ENCODE measurements at regions not wholly inside any gene's neighbourhood (a gene's known extent, or its start where the extent isn't known, plus 50 kb on each side); places are given as distances from the start of the nearest gene placed in this dataset.

DNA sequence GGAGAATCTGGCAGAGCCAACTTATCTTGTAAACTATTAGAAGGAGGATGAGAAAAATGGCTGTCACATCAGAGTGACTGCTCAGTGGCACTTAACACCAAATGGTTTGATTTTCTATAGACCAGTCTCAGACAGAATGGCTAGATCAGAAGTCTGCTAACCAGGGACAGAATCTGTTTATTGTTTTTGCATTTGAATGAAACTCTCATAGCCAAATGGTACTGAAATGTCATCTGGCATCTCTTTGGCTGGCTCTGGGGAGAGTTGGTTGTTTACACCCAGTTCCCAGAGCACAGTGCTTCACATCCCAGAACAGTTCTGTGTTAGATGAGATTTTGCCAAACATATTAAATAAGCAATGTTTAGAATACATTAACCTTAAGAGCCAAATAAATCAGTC is 106.6 kb upstream of the HMHB1 start:
- H3K4me1 ChIP-seq (ENCODE audit: control insufficient read depth, extremely low read depth, insufficient read depth, low read length) = no peaks in the 10 kb centered on the region
- H4K20me1 ChIP-seq (ENCODE audit: control insufficient read depth, extremely low read depth, insufficient read depth, low read length) = no peaks in the 10 kb centered on the region
- TF ChIP-seq, protein P1, sequence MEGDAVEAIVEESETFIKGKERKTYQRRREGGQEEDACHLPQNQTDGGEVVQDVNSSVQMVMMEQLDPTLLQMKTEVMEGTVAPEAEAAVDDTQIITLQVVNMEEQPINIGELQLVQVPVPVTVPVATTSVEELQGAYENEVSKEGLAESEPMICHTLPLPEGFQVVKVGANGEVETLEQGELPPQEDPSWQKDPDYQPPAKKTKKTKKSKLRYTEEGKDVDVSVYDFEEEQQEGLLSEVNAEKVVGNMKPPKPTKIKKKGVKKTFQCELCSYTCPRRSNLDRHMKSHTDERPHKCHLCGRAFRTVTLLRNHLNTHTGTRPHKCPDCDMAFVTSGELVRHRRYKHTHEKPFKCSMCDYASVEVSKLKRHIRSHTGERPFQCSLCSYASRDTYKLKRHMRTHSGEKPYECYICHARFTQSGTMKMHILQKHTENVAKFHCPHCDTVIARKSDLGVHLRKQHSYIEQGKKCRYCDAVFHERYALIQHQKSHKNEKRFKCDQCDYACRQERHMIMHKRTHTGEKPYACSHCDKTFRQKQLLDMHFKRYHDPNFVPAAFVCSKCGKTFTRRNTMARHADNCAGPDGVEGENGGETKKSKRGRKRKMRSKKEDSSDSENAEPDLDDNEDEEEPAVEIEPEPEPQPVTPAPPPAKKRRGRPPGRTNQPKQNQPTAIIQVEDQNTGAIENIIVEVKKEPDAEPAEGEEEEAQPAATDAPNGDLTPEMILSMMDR (conservative IDR thresholded peaks at IDR 0.05 in 1 of 2, IDR thresholded peaks at IDR 0.05 in 1 of 2; ENCODE audit: low read depth in 1 of 2, low read length in 2 of 2) = no peak
- TF ChIP-seq EZH2 (IDR thresholded peaks at IDR 0.05; ENCODE audit: low read length, missing control alignments) = no peak
- H3K27ac ChIP-seq (ENCODE audit: insufficient read depth, low read length) = no peak overlapping the region
- no peaks in the 10 kb centered on the region for H3K9me3 ChIP-seq (ENCODE audit: control insufficient read depth, insufficient read depth, low read depth, low read length)
- no peak overlapping the region for H3K4me2 ChIP-seq (ENCODE audit: extremely low read depth, insufficient read depth, low read length)
- H3K27me3 ChIP-seq (ENCODE audit: control insufficient read depth, insufficient read depth, low read length) = no peaks in the 10 kb centered on the region
- H2AFZ ChIP-seq (ENCODE audit: low read length) = no peak overlapping the region
- no peaks in the 10 kb centered on the region for H3K79me2 ChIP-seq (ENCODE audit: control insufficient read depth, insufficient read depth, low read length)
- H3K36me3 ChIP-seq (ENCODE audit: control insufficient read depth, insufficient read depth, low read length) = no peaks in the 10 kb centered on the region
- DNase-seq (ENCODE audit: low read depth in 2 of 2) = no peak
- H3K4me3 ChIP-seq (replicated peaks in 1 of 4; ENCODE audit: control extremely low read depth in 1 of 4, insufficient read depth in 1 of 4, low read depth in 3 of 4, low read length in 4 of 4) = no peak overlapping the region
- H3K9ac ChIP-seq (ENCODE audit: insufficient read depth, low read length) = no peak overlapping the region

GRCh38 chr5:143703659-143704058 is 108.3 kb upstream of the HMHB1 start:
- Histone ChIP-seq H3K27me3 (ENCODE audit: control insufficient read depth, insufficient read depth, low read length) (no peaks in the 10 kb centered on the region), H2AFZ (ENCODE audit: low read length) (no peak overlapping the region), H3K36me3 (ENCODE audit: control insufficient read depth, insufficient read depth, low read length) (no peaks in the 10 kb centered on the region), H3K79me2 (ENCODE audit: control insufficient read depth, insufficient read depth, low read length) (no peaks in the 10 kb centered on the region), H3K4me1 (ENCODE audit: control insufficient read depth, extremely low read depth, insufficient read depth, low read length) (no peaks in the 10 kb centered on the region), H3K9me3 (ENCODE audit: control insufficient read depth, insufficient read depth, low read depth, low read length) (no peaks in the 10 kb centered on the region), H4K20me1 (ENCODE audit: control insufficient read depth, extremely low read depth, insufficient read depth, low read length) (no peaks in the 10 kb centered on the region), H3K9ac (ENCODE audit: insufficient read depth, low read length) (no peak overlapping the region), H3K4me2 (ENCODE audit: extremely low read depth, insufficient read depth, low read length) (no peak overlapping the region), H3K4me3 (replicated peaks in 1 of 4; ENCODE audit: control extremely low read depth in 1 of 4, insufficient read depth in 1 of 4, low read depth in 3 of 4, low read length in 4 of 4) (no peak overlapping the region), H3K27ac (ENCODE audit: insufficient read depth, low read length) (no peak overlapping the region)
- DNase-seq (ENCODE audit: low read depth in 2 of 2) = no peak
- no peak for TF ChIP-seq EZH2 (IDR thresholded peaks at IDR 0.05; ENCODE audit: low read length, missing control alignments)
- TF ChIP-seq, protein P1 (conservative IDR thresholded peaks at IDR 0.05 in 1 of 2, IDR thresholded peaks at IDR 0.05 in 1 of 2; ENCODE audit: low read depth in 1 of 2, low read length in 2 of 2) = no peak

DNA sequence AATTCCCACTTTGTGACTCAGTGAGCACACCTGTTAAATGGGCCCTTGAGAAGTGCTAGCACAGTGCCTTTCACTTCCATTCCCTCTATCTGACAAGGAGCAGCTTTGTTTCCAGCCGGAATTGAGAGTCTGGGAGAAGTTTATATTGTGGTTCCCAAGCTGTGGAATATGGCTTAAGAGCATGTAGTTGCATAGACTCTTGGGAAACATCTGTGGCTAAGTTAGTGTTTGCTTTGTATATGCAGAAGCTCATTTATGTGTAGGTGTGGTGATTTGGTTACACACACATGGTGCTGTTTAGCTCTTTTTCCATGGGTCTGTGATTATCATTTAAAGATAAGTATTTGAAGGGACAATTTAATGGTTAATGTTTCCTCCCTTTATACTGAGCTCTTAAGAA is 110.5 kb upstream of the HMHB1 start:
- no peaks in the 10 kb centered on the region for H3K9me3 ChIP-seq (ENCODE audit: control insufficient read depth, insufficient read depth, low read depth, low read length)
- no peak for TF ChIP-seq EZH2 (IDR thresholded peaks at IDR 0.05; ENCODE audit: low read length, missing control alignments)
- TF ChIP-seq, protein P1 (conservative IDR thresholded peaks at IDR 0.05 in 1 of 2, IDR thresholded peaks at IDR 0.05 in 1 of 2; ENCODE audit: low read depth in 1 of 2, low read length in 2 of 2) = no peak
- no peak overlapping the region for H3K4me2 ChIP-seq (ENCODE audit: extremely low read depth, insufficient read depth, low read length)
- no peak overlapping the region for H3K4me3 ChIP-seq (replicated peaks in 1 of 4; ENCODE audit: control extremely low read depth in 1 of 4, insufficient read depth in 1 of 4, low read depth in 3 of 4, low read length in 4 of 4)
- H3K79me2 ChIP-seq (ENCODE audit: control insufficient read depth, insufficient read depth, low read length) = no peaks in the 10 kb centered on the region
- H4K20me1 ChIP-seq (ENCODE audit: control insufficient read depth, extremely low read depth, insufficient read depth, low read length) = no peaks in the 10 kb centered on the region
- no peaks in the 10 kb centered on the region for H3K4me1 ChIP-seq (ENCODE audit: control insufficient read depth, extremely low read depth, insufficient read depth, low read length)
- no peak overlapping the region for H3K27ac ChIP-seq (ENCODE audit: insufficient read depth, low read length)
- H3K9ac ChIP-seq (ENCODE audit: insufficient read depth, low read length) = no peak overlapping the region
- no peak overlapping the region for H2AFZ ChIP-seq (ENCODE audit: low read length)
- H3K27me3 ChIP-seq (ENCODE audit: control insufficient read depth, insufficient read depth, low read length) = no peaks in the 10 kb centered on the region
- no peaks in the 10 kb centered on the region for H3K36me3 ChIP-seq (ENCODE audit: control insufficient read depth, insufficient read depth, low read length)
- DNase-seq (ENCODE audit: low read depth in 2 of 2) = no peak

Data from fibroblast of lung (primary cell).